ENCODE measurements at regions not wholly inside any gene's neighbourhood (a gene's known extent, or its start where the extent isn't known, plus 50 kb on each side); places are given as distances from the start of the nearest gene placed in this dataset.
"Not testable (repeated sequence)": the region's sequence is repeated elsewhere in the genome, so short reads cannot be mapped to it uniquely, and the experiment has no call there.

GRCh38 chr4:66712301-66712921 lies 832.9 kb downstream of the CENPC start:
- not testable (repeated sequence) for TF ChIP-seq CTCF (conservative IDR thresholded peaks at IDR 0.05; ENCODE audit: low read length); EZH2phosphoT487 (IDR thresholded peaks at IDR 0.05; ENCODE audit: borderline replicate concordance, low read depth, low read length)

Data from OCI-LY7 (cell line).